ENCODE measurements at regions not wholly inside any gene's neighbourhood (a gene's known extent, or its start where the extent isn't known, plus 50 kb on each side); places are given as distances from the start of the nearest gene placed in this dataset.

- no peak overlapping the region for H3K27ac ChIP-seq (ENCODE audit: low read depth in 2 of 2, low read length in 2 of 2)
- peaks cover 0 to 13% of the 10 kb centered on the region in 2 donors for H3K4me1 ChIP-seq (ENCODE audit: control insufficient read depth in 2 of 2, insufficient read depth in 2 of 2, low read length in 2 of 2)
- no peaks in the 10 kb centered on the region for H3K9me3 ChIP-seq (ENCODE audit: control insufficient read depth in 2 of 2, low read length in 2 of 2)
- H3K4me3 ChIP-seq (ENCODE audit: low read length in 2 of 2) = peak overlapping the region in 1 of 2 donors; percentile 13
- no peaks in the 10 kb centered on the region for H3K36me3 ChIP-seq (ENCODE audit: control insufficient read depth in 2 of 2, insufficient read depth in 2 of 2, low read length in 2 of 2)
- no peaks in the 10 kb centered on the region for H3K27me3 ChIP-seq (ENCODE audit: control insufficient read depth in 2 of 2, insufficient read depth in 2 of 2, low read length in 2 of 2)
- H3K9ac ChIP-seq (ENCODE audit: low read depth in 1 of 2, low read length in 2 of 2) = no peak overlapping the region
These were observed 68.6 kb upstream of the MRTFB start for GRCh38 chr16:14002416-14002990.

DNA sequence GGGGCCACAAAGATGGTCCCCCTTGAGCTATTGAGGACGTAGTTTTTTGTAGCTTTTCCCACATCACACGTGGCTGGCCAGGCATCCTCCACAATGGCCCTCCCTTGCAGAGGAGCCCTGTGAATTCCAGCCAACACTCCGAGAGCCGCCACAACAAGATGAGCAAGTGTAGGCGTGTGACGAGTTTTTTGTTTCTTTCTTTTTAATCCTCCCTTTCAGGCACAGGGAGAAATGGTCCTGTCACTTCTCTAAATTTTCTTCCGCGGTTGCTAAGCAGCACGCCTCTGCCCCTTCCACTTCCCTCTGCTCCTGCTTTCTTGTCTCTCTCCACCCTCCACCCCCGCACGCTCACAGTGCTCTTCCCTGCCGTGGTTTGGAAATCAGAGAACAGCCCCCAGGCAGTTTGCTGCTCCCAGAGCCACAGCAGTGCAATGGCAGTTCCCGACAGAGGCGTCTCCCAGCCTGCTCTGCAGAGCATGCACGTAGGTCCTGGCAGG, 68.0 kb upstream of the MRTFB start:
- Histone ChIP-seq H3K9ac (ENCODE audit: low read depth in 1 of 2, low read length in 2 of 2) (no peak overlapping the region), H3K4me3 (ENCODE audit: low read length in 2 of 2) (peak overlapping the region in 1 of 2 donors; percentile 13)

DNA sequence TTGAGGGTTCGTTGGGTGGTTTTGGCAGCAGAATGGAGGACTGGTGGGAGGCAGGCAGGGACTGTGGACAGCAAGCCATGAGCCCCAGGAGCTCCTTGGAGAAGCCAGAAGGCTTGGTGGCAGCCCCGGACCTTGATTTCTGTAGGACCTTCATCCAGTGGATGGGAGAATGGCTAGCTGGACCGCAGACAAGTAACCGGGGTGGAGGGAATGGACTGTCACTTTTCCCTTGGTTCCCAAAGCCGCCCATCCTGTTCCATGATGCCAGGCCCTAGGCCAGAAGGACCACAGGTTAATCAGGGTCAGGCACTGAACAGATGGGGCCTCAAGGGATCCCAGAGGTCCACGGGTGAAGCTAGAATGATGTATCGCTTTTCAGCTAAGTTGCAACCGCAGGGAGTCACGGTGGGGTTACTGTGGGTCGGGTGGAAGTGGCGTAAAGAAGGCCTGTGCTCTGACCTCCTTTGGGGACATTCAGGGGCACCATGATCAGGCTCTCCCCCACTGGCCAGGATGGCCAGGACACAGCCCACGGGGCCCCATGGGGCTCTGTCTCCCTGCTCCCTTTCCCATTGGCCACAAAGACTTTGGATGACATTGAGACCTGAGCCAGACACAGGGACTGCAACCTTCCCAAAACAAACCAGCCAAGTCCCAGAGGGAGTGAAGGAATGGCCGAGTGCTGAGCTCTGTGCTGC, 66.9 kb upstream of the MRTFB start:
- Histone ChIP-seq H3K27me3 (ENCODE audit: control insufficient read depth in 2 of 2, insufficient read depth in 2 of 2, low read length in 2 of 2) (no peaks in the 10 kb centered on the region), H3K27ac (ENCODE audit: low read depth in 2 of 2, low read length in 2 of 2) (peak overlapping the region in 1 of 2 donors; percentile 0), H3K9me3 (ENCODE audit: control insufficient read depth in 2 of 2, low read length in 2 of 2) (no peaks in the 10 kb centered on the region), H3K36me3 (ENCODE audit: control insufficient read depth in 2 of 2, insufficient read depth in 2 of 2, low read length in 2 of 2) (no peaks in the 10 kb centered on the region), H3K4me1 (ENCODE audit: control insufficient read depth in 2 of 2, insufficient read depth in 2 of 2, low read length in 2 of 2) (peaks cover 0 to 5% of the 10 kb centered on the region in 2 donors), H3K9ac (ENCODE audit: low read depth in 1 of 2, low read length in 2 of 2) (no peak overlapping the region), H3K4me3 (ENCODE audit: low read length in 2 of 2) (no peak overlapping the region)

More for the DNA sequence above, 68.0 kb upstream of the MRTFB start:
- Histone ChIP-seq H3K27ac (ENCODE audit: low read depth in 2 of 2, low read length in 2 of 2) (no peak overlapping the region), H3K4me1 (ENCODE audit: control insufficient read depth in 2 of 2, insufficient read depth in 2 of 2, low read length in 2 of 2) (peaks cover 0 to 8% of the 10 kb centered on the region in 2 donors), H3K9me3 (ENCODE audit: control insufficient read depth in 2 of 2, low read length in 2 of 2) (no peaks in the 10 kb centered on the region), H3K36me3 (ENCODE audit: control insufficient read depth in 2 of 2, insufficient read depth in 2 of 2, low read length in 2 of 2) (no peaks in the 10 kb centered on the region), H3K27me3 (ENCODE audit: control insufficient read depth in 2 of 2, insufficient read depth in 2 of 2, low read length in 2 of 2) (no peaks in the 10 kb centered on the region)

DNA sequence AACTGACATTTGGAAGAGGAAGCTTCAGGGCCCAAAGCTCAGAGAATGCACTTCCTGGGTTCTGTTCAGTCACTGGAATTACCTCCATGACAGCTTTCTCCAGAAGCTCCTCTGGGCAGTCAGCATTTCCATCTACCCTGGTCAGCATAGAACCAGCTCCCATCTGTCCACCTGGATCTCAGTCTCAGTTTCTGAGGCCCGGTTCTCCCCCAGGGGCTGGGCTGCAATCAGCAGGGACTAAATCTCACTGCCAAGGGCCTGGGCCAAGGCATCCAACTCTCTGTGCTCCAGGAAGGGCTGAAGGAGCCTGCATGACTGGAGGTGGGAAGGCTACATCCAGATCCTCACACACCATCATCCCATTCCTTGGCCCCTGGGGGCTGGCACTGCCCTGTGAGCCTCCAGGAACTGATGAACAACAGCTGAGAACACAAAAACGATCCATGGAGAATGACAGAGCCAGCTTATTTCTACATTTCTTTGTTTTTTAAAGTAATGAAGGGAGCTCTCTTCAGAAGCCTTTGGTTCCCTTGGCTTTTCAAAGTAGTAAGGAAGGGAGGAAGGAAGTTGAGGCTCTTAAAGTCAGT, 66.3 kb upstream of the MRTFB start:
- no peaks in the 10 kb centered on the region for H3K27me3 ChIP-seq (ENCODE audit: control insufficient read depth in 2 of 2, insufficient read depth in 2 of 2, low read length in 2 of 2)
- H3K9me3 ChIP-seq (ENCODE audit: control insufficient read depth in 2 of 2, low read length in 2 of 2) = no peaks in the 10 kb centered on the region
- no peak overlapping the region for H3K27ac ChIP-seq (ENCODE audit: low read depth in 2 of 2, low read length in 2 of 2)
- H3K9ac ChIP-seq (ENCODE audit: low read depth in 1 of 2, low read length in 2 of 2) = no peak overlapping the region
- no peak overlapping the region for H3K4me3 ChIP-seq (ENCODE audit: low read length in 2 of 2)
- H3K36me3 ChIP-seq (ENCODE audit: control insufficient read depth in 2 of 2, insufficient read depth in 2 of 2, low read length in 2 of 2) = no peaks in the 10 kb centered on the region
- peaks cover 0 to 5% of the 10 kb centered on the region in 2 donors for H3K4me1 ChIP-seq (ENCODE audit: control insufficient read depth in 2 of 2, insufficient read depth in 2 of 2, low read length in 2 of 2)

GRCh38 chr16:14005335-14005734, 65.8 kb upstream of the MRTFB start:
- Histone ChIP-seq H3K27me3 (ENCODE audit: control insufficient read depth in 2 of 2, insufficient read depth in 2 of 2, low read length in 2 of 2) (no peaks in the 10 kb centered on the region), H3K4me3 (ENCODE audit: low read length in 2 of 2) (no peak overlapping the region), H3K36me3 (ENCODE audit: control insufficient read depth in 2 of 2, insufficient read depth in 2 of 2, low read length in 2 of 2) (no peaks in the 10 kb centered on the region), H3K9me3 (ENCODE audit: control insufficient read depth in 2 of 2, low read length in 2 of 2) (no peaks in the 10 kb centered on the region), H3K27ac (ENCODE audit: low read depth in 2 of 2, low read length in 2 of 2) (no peak overlapping the region), H3K9ac (ENCODE audit: low read depth in 1 of 2, low read length in 2 of 2) (no peak overlapping the region), H3K4me1 (ENCODE audit: control insufficient read depth in 2 of 2, insufficient read depth in 2 of 2, low read length in 2 of 2) (peaks cover 0 to 5% of the 10 kb centered on the region in 2 donors)

DNA sequence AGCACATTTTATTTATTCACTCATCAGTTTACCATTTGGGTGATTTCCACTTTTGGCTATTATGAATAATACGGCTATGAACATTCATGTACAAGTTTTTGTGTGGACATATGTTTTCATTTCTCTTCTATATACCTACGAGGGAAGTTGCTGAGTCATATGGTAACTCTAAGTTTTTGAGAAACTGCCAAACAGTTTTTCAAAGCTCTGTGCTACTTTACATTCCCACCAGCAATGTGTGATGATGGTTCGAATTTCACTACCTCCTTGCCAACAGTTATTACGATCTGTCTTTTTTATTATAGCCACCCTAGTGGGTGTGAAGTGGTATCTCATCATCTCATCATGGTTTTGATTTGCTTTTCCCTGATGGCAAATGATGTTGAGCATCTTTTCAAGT, 63.7 kb upstream of the MRTFB start:
- Histone ChIP-seq H3K4me1 (ENCODE audit: control insufficient read depth in 2 of 2, insufficient read depth in 2 of 2, low read length in 2 of 2) (peaks cover 0 to 8% of the 10 kb centered on the region in 2 donors), H3K9ac (ENCODE audit: low read depth in 1 of 2, low read length in 2 of 2) (no peak overlapping the region), H3K4me3 (ENCODE audit: low read length in 2 of 2) (no peak overlapping the region), H3K36me3 (ENCODE audit: control insufficient read depth in 2 of 2, insufficient read depth in 2 of 2, low read length in 2 of 2) (no peaks in the 10 kb centered on the region), H3K27ac (ENCODE audit: low read depth in 2 of 2, low read length in 2 of 2) (no peak overlapping the region), H3K27me3 (ENCODE audit: control insufficient read depth in 2 of 2, insufficient read depth in 2 of 2, low read length in 2 of 2) (no peaks in the 10 kb centered on the region), H3K9me3 (ENCODE audit: control insufficient read depth in 2 of 2, low read length in 2 of 2) (no peaks in the 10 kb centered on the region)

DNA sequence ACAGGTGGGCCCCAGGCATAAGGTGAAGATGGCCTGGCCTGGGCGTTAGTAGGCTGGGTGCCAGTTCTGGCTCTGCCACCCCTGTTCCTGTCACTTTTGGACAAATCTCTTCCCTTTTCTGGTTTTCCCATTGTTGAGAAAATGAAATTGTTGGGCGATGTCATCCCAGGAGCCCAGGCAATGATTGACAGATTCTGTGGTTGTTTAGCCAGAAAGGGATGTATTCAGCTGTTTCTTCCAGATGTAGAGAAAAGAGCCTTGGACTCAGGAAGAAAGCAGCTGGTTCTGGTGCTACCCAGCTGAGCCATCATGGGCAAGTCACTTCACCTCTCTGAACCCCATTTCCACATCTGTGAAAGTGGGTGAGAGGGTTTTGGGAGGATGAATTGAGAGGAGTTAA, 60.1 kb upstream of the MRTFB start:
- Histone ChIP-seq H3K27ac (ENCODE audit: low read depth in 2 of 2, low read length in 2 of 2) (no peak overlapping the region), H3K9me3 (ENCODE audit: control insufficient read depth in 2 of 2, low read length in 2 of 2) (no peaks in the 10 kb centered on the region), H3K4me3 (ENCODE audit: low read length in 2 of 2) (no peak overlapping the region), H3K4me1 (ENCODE audit: control insufficient read depth in 2 of 2, insufficient read depth in 2 of 2, low read length in 2 of 2) (peaks cover 0 to 3% of the 10 kb centered on the region in 2 donors), H3K9ac (ENCODE audit: low read depth in 1 of 2, low read length in 2 of 2) (no peak overlapping the region), H3K27me3 (ENCODE audit: control insufficient read depth in 2 of 2, insufficient read depth in 2 of 2, low read length in 2 of 2) (no peaks in the 10 kb centered on the region), H3K36me3 (ENCODE audit: control insufficient read depth in 2 of 2, insufficient read depth in 2 of 2, low read length in 2 of 2) (no peaks in the 10 kb centered on the region)

GRCh38 chr16:14011846-14012245, 59.3 kb upstream of the MRTFB start:
- no peak overlapping the region for H3K9ac ChIP-seq (ENCODE audit: low read depth in 1 of 2, low read length in 2 of 2)
- H3K27me3 ChIP-seq (ENCODE audit: control insufficient read depth in 2 of 2, insufficient read depth in 2 of 2, low read length in 2 of 2) = no peaks in the 10 kb centered on the region
- H3K4me1 ChIP-seq (ENCODE audit: control insufficient read depth in 2 of 2, insufficient read depth in 2 of 2, low read length in 2 of 2) = peaks cover 0 to 3% of the 10 kb centered on the region in 2 donors
- H3K9me3 ChIP-seq (ENCODE audit: control insufficient read depth in 2 of 2, low read length in 2 of 2) = no peaks in the 10 kb centered on the region
- H3K36me3 ChIP-seq (ENCODE audit: control insufficient read depth in 2 of 2, insufficient read depth in 2 of 2, low read length in 2 of 2) = no peaks in the 10 kb centered on the region
- H3K4me3 ChIP-seq (ENCODE audit: low read length in 2 of 2) = no peak overlapping the region
- H3K27ac ChIP-seq (ENCODE audit: low read depth in 2 of 2, low read length in 2 of 2) = no peak overlapping the region

- Histone ChIP-seq H3K27me3 (ENCODE audit: control insufficient read depth in 2 of 2, insufficient read depth in 2 of 2, low read length in 2 of 2) (no peaks in the 10 kb centered on the region), H3K9ac (ENCODE audit: low read depth in 1 of 2, low read length in 2 of 2) (no peak overlapping the region), H3K9me3 (ENCODE audit: control insufficient read depth in 2 of 2, low read length in 2 of 2) (no peaks in the 10 kb centered on the region), H3K4me3 (ENCODE audit: low read length in 2 of 2) (no peak overlapping the region), H3K27ac (ENCODE audit: low read depth in 2 of 2, low read length in 2 of 2) (no peak overlapping the region), H3K36me3 (ENCODE audit: control insufficient read depth in 2 of 2, insufficient read depth in 2 of 2, low read length in 2 of 2) (no peaks in the 10 kb centered on the region), H3K4me1 (ENCODE audit: control insufficient read depth in 2 of 2, insufficient read depth in 2 of 2, low read length in 2 of 2) (peaks cover 0 to 3% of the 10 kb centered on the region in 2 donors)
These were observed 58.0 kb upstream of the MRTFB start for GRCh38 chr16:14013145-14013570.

GRCh38 chr16:14013571-14014283, 57.4 kb upstream of the MRTFB start:
- H3K27me3 ChIP-seq (ENCODE audit: control insufficient read depth in 2 of 2, insufficient read depth in 2 of 2, low read length in 2 of 2) = no peaks in the 10 kb centered on the region
- peak overlapping the region in 1 of 2 donors; percentile 38 for H3K27ac ChIP-seq (ENCODE audit: low read depth in 2 of 2, low read length in 2 of 2)
- H3K4me1 ChIP-seq (ENCODE audit: control insufficient read depth in 2 of 2, insufficient read depth in 2 of 2, low read length in 2 of 2) = peaks cover 0 to 3% of the 10 kb centered on the region in 2 donors
- H3K36me3 ChIP-seq (ENCODE audit: control insufficient read depth in 2 of 2, insufficient read depth in 2 of 2, low read length in 2 of 2) = no peaks in the 10 kb centered on the region
- no peak overlapping the region for H3K4me3 ChIP-seq (ENCODE audit: low read length in 2 of 2)
- H3K9ac ChIP-seq (ENCODE audit: low read depth in 1 of 2, low read length in 2 of 2) = no peak overlapping the region
- H3K9me3 ChIP-seq (ENCODE audit: control insufficient read depth in 2 of 2, low read length in 2 of 2) = no peaks in the 10 kb centered on the region

Measured in mucosa of rectum (tissue), 2 donors.